C4-2B (cell line): ENCODE measurements at regions not wholly inside any gene's neighbourhood (a gene's known extent, or its start where the extent isn't known, plus 50 kb on each side); places are given as distances from the start of the nearest gene placed in this dataset.

Source experiments
- CTCF ChIP-seq: fragments of 450-650 bp; conservative IDR thresholded peaks from 2 replicates; pipeline ENCODE4 v1.5.1; 2017; ENCODE audit warnings: mild to moderate bottlenecking
- ZFX ChIP-seq: fragments of 450-650 bp; IDR thresholded peaks from 2 replicates; pipeline ENCODE4 v1.6.1; 2017

DNA sequence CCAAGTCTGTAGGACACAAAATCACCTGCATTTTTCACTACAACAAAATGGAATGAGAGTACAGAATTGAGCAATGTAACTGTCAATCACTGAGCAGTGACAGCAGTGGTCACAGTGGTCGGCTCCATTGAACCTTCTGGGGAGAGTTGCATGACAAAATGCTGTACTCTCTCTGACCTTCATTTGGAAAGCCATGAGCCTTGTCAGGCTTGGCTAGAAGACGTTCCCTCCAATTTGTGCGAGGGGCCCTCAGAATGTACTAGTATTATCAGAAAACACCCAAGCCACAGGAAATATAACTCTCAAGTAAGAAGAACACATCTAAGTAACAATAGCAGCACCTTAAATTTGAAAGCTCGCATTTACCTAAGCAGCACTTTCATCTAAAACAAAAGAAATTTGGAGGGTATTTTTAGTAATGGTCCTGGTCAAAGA lies 425.6 kb upstream of the MEF2C start:
- no peak for TF ChIP-seq CTCF
- TF ChIP-seq ZFX, result no peak
